ENCODE measurements at regions not wholly inside any gene's neighbourhood (a gene's known extent, or its start where the extent isn't known, plus 50 kb on each side); places are given as distances from the start of the nearest gene placed in this dataset.

DNA sequence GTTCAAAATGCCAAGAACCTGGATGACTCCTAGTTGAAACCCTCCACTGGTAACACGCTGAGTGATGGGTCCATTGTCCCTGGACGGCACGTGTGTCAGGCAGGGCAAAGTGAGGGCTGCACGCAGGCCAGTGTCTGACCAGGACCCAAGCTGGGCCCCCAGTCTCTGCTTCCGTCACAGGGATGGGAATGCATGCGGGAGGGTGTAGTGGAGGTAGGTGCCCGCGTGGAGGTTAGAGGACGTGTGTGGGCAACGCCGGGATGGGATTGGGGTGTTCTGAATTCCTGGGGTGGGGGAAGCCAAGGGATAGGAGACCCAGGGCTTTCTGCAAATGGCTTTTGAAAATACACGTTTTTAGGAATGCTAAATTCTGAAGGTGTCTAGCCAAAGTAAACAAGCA lies 943.3 kb downstream of the BRD1 start:
- TF ChIP-seq, protein P1, sequence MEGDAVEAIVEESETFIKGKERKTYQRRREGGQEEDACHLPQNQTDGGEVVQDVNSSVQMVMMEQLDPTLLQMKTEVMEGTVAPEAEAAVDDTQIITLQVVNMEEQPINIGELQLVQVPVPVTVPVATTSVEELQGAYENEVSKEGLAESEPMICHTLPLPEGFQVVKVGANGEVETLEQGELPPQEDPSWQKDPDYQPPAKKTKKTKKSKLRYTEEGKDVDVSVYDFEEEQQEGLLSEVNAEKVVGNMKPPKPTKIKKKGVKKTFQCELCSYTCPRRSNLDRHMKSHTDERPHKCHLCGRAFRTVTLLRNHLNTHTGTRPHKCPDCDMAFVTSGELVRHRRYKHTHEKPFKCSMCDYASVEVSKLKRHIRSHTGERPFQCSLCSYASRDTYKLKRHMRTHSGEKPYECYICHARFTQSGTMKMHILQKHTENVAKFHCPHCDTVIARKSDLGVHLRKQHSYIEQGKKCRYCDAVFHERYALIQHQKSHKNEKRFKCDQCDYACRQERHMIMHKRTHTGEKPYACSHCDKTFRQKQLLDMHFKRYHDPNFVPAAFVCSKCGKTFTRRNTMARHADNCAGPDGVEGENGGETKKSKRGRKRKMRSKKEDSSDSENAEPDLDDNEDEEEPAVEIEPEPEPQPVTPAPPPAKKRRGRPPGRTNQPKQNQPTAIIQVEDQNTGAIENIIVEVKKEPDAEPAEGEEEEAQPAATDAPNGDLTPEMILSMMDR (IDR thresholded peaks at IDR 0.05) = no peak
- TF ChIP-seq ZFX (IDR thresholded peaks at IDR 0.05; ENCODE audit: borderline replicate concordance) = no peak
